ENCODE measurements at regions not wholly inside any gene's neighbourhood (a gene's known extent, or its start where the extent isn't known, plus 50 kb on each side); places are given as distances from the start of the nearest gene placed in this dataset.

- Histone ChIP-seq H3K9me3 (ENCODE audit: low read length) (no peaks in the 10 kb centered on the region), H3F3A (ENCODE audit: insufficient read depth, low read length) (no peaks in the 10 kb centered on the region), H3K4me2 (ENCODE audit: low read length) (no peak overlapping the region), H3K27ac (ENCODE audit: low read depth, low read length, poor library complexity, severe bottlenecking) (no peak overlapping the region), H3K9ac (ENCODE audit: low read length) (no peak overlapping the region), H3K79me2 (ENCODE audit: insufficient read depth, low read length) (no peaks in the 10 kb centered on the region), H2AFZ (ENCODE audit: low read length) (no peak overlapping the region), H3K4me1 (ENCODE audit: insufficient read depth, low read length, severe bottlenecking) (no peaks in the 10 kb centered on the region), H4K20me1 (ENCODE audit: insufficient read depth, low read length) (no peaks in the 10 kb centered on the region), H3K27me3 (ENCODE audit: insufficient read depth, low read length) (no peaks in the 10 kb centered on the region), H3K36me3 (ENCODE audit: insufficient read depth, low read length) (no peaks in the 10 kb centered on the region), H3K4me3 (ENCODE audit: low read depth, low read length, poor library complexity, severe bottlenecking) (no peak overlapping the region), H3K9me2 (ENCODE audit: low read depth, low read length) (no peaks in the 10 kb centered on the region)
- TF ChIP-seq, protein P1, sequence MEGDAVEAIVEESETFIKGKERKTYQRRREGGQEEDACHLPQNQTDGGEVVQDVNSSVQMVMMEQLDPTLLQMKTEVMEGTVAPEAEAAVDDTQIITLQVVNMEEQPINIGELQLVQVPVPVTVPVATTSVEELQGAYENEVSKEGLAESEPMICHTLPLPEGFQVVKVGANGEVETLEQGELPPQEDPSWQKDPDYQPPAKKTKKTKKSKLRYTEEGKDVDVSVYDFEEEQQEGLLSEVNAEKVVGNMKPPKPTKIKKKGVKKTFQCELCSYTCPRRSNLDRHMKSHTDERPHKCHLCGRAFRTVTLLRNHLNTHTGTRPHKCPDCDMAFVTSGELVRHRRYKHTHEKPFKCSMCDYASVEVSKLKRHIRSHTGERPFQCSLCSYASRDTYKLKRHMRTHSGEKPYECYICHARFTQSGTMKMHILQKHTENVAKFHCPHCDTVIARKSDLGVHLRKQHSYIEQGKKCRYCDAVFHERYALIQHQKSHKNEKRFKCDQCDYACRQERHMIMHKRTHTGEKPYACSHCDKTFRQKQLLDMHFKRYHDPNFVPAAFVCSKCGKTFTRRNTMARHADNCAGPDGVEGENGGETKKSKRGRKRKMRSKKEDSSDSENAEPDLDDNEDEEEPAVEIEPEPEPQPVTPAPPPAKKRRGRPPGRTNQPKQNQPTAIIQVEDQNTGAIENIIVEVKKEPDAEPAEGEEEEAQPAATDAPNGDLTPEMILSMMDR (IDR thresholded peaks at IDR 0.05; ENCODE audit: low read length) = no peak
- TF ChIP-seq EZH2 (IDR thresholded peaks at IDR 0.05; ENCODE audit: borderline replicate concordance, low read length) = no peak
Measured at GRCh38 chr9:85260275-85260845, 481.4 kb downstream of the AGTPBP1 start.

DNA sequence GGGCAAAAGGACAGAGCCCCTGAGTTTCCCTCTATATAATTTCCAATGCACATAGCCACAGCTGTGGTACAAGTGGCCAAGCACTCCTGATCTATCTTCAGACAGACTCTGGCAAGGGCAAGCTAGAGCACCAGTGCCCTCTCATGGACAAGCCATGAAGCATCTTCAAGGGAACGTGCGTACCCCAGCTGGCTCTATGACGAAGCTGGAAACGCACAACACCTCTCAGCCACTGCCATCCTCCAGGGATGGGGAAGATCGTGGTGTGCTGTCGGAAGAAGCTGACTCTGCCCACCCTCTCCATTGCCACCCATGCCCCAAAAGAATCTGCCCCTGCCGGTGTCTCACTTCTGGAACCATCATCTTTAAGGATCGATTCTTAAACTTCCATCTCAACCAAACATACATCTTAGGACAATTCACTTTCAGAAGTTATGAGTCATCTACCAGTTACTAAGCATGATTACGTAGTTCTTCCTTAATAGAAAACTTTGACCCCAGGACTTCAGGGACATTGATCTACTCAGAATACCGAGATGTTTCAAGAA lies 482.9 kb downstream of the AGTPBP1 start:
- no peaks in the 10 kb centered on the region for H4K20me1 ChIP-seq (ENCODE audit: insufficient read depth, low read length)
- no peak overlapping the region for H3K9ac ChIP-seq (ENCODE audit: low read length)
- H3K4me2 ChIP-seq (ENCODE audit: low read length) = no peak overlapping the region
- H3K4me1 ChIP-seq (ENCODE audit: insufficient read depth, low read length, severe bottlenecking) = no peaks in the 10 kb centered on the region
- H3K9me2 ChIP-seq (ENCODE audit: low read depth, low read length) = no peaks in the 10 kb centered on the region
- H3F3A ChIP-seq (ENCODE audit: insufficient read depth, low read length) = no peaks in the 10 kb centered on the region
- H3K4me3 ChIP-seq (ENCODE audit: low read depth, low read length, poor library complexity, severe bottlenecking) = no peak overlapping the region
- H3K9me3 ChIP-seq (ENCODE audit: low read length) = no peaks in the 10 kb centered on the region
- H3K36me3 ChIP-seq (ENCODE audit: insufficient read depth, low read length) = no peaks in the 10 kb centered on the region
- H2AFZ ChIP-seq (ENCODE audit: low read length) = no peak overlapping the region
- H3K79me2 ChIP-seq (ENCODE audit: insufficient read depth, low read length) = no peaks in the 10 kb centered on the region
- H3K27me3 ChIP-seq (ENCODE audit: insufficient read depth, low read length) = no peaks in the 10 kb centered on the region
- TF ChIP-seq EZH2 (IDR thresholded peaks at IDR 0.05; ENCODE audit: borderline replicate concordance, low read length) = no peak
- TF ChIP-seq, protein P1 (IDR thresholded peaks at IDR 0.05; ENCODE audit: low read length) = peak; percentile 54
- no peak overlapping the region for H3K27ac ChIP-seq (ENCODE audit: low read depth, low read length, poor library complexity, severe bottlenecking)

DNA sequence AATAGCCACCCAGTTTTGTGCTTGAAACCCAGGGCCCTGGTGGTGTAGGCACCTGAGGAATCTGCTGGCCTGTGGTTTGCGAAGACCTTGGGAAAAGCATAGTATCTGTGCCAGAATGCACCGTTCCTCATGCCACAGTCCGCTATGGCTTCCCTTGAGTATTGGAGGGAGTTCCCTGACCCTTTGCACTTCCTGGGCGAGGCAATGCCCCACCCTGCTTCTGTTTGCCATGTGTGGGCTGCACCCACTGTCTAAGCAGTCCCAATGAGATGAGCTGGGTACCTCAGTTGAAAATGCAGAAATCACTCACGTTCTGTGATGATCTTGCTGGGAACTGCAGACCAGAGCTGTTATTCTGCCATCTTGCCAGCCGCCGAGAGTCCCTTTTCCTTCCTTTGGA lies 483.5 kb downstream of the AGTPBP1 start:
- Histone ChIP-seq H3K9ac (ENCODE audit: low read length) (no peak overlapping the region), H3K27ac (ENCODE audit: low read depth, low read length, poor library complexity, severe bottlenecking) (no peak overlapping the region), H2AFZ (ENCODE audit: low read length) (no peak overlapping the region), H3K27me3 (ENCODE audit: insufficient read depth, low read length) (no peaks in the 10 kb centered on the region), H3K4me3 (ENCODE audit: low read depth, low read length, poor library complexity, severe bottlenecking) (no peak overlapping the region), H3F3A (ENCODE audit: insufficient read depth, low read length) (no peaks in the 10 kb centered on the region), H3K9me2 (ENCODE audit: low read depth, low read length) (no peaks in the 10 kb centered on the region), H3K9me3 (ENCODE audit: low read length) (no peaks in the 10 kb centered on the region), H3K4me2 (ENCODE audit: low read length) (no peak overlapping the region), H3K4me1 (ENCODE audit: insufficient read depth, low read length, severe bottlenecking) (no peaks in the 10 kb centered on the region), H3K36me3 (ENCODE audit: insufficient read depth, low read length) (no peaks in the 10 kb centered on the region), H3K79me2 (ENCODE audit: insufficient read depth, low read length) (no peaks in the 10 kb centered on the region), H4K20me1 (ENCODE audit: insufficient read depth, low read length) (no peaks in the 10 kb centered on the region)
- TF ChIP-seq, protein P1 (IDR thresholded peaks at IDR 0.05; ENCODE audit: low read length) = no peak
- TF ChIP-seq EZH2 (IDR thresholded peaks at IDR 0.05; ENCODE audit: borderline replicate concordance, low read length) = no peak
